Fibroblast of mammary gland (primary cell): ENCODE measurements at regions not wholly inside any gene's neighbourhood (a gene's known extent, or its start where the extent isn't known, plus 50 kb on each side); places are given as distances from the start of the nearest gene placed in this dataset.

ENCODE experiments used
- DNase-seq: peaks from one replicate; pipeline ENCODE4 v3.0.0-alpha.2; 2010; ENCODE audit warnings: low read depth
- H3K4me3 ChIP-seq: 2 replicates; pipeline ENCODE4 v1.5.1; 2011; ENCODE audit warnings: low read depth, mild to moderate bottlenecking, low read length, moderate library complexity; ENCODE audit not compliant: control insufficient read depth
- TF ChIP-seq, protein P1 (sequence below): conservative IDR thresholded peaks from 2 replicates; pipeline ENCODE4 v1.5.1; 2011; ENCODE audit warnings: low read depth, low read length, inconsistent platforms; ENCODE audit not compliant: control insufficient read depth, insufficient read depth

DNA sequence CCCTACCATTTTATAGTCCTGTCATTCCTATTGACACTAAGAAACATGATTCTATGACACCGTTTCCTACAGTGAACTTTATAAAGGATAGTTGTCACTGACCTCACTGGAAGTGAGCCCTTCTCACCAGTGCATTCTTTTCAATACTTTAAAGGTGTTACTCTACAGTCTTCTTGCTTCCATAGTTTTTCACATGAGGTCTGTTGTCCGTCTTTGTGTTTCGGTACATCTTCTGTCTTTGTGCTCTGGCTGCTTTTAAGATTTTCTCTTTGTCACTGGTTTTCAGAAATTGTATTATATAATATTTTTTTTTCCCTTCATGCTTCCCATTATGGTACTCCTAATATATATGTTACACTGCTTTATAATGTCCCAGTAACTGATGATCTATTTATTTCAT lies 174.2 kb downstream of the KIF20B start:
- TF ChIP-seq, protein P1, sequence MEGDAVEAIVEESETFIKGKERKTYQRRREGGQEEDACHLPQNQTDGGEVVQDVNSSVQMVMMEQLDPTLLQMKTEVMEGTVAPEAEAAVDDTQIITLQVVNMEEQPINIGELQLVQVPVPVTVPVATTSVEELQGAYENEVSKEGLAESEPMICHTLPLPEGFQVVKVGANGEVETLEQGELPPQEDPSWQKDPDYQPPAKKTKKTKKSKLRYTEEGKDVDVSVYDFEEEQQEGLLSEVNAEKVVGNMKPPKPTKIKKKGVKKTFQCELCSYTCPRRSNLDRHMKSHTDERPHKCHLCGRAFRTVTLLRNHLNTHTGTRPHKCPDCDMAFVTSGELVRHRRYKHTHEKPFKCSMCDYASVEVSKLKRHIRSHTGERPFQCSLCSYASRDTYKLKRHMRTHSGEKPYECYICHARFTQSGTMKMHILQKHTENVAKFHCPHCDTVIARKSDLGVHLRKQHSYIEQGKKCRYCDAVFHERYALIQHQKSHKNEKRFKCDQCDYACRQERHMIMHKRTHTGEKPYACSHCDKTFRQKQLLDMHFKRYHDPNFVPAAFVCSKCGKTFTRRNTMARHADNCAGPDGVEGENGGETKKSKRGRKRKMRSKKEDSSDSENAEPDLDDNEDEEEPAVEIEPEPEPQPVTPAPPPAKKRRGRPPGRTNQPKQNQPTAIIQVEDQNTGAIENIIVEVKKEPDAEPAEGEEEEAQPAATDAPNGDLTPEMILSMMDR: no peak
- H3K4me3 ChIP-seq: no peak overlapping the region
- no peak for DNase-seq

DNA sequence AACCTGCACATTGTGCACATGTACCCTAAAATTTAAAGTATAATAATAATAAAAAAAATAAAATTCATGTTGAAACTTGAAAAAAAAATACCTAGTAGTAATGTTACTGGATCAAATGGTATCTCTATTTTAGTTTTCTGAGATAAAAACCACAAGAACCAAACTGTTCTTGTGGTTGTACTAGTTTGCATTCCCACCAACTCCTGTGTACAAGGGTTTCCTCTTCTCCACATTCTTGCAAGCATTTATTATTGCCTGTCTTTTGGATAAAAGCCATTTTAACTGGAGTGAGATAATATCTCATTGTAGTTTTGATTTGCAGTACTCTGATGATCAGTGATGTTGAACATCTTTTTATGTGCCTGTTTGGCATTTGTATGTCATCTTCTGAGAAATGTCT lies 177.7 kb downstream of the KIF20B start:
- DNase-seq: no peak
- no peak overlapping the region for H3K4me3 ChIP-seq
- TF ChIP-seq, protein P1: no peak

DNA sequence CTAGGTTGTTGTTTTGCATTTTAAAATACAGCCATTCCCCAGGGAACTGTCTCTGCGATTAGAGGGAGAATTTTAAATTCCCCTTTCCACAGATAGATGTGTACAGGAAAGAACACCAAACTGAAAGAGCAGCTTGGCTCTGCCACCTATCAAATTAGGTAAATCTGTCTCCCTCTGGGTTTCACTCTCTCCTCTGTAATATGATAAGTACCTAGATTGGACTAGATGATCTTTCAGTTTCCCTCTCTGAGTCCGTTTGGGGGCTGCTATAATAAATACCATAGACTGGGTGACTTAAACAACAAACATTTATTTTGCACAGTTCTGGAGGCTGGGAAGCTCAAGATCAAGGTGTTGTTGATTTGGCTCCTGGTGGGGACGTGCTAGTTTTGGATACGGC lies 186.0 kb downstream of the KIF20B start:
- H3K4me3 ChIP-seq: no peak overlapping the region
- DNase-seq: no peak
- TF ChIP-seq, protein P1: no peak

DNA sequence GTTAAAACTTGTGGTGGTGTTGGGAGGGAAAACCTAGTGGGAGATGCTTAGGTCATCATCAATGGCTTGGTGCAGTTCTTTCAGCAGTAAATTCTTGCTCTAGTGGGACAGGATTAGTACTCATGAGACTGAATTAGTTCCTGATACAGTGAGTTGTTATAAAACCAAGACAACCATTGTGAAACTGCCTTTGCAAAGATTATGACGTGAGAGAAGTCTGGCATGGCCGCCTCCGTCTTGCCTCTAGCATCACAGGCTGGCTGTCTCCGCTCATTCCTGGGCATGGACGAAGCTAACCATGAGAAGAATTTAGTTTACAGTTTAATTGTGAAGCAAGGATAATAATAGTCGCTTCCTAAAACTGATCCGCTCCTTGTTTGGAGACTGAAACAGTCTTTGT lies 186.4 kb downstream of the KIF20B start:
- DNase-seq: peak; percentile 18
- no peak overlapping the region for H3K4me3 ChIP-seq
- TF ChIP-seq, protein P1: no peak

- TF ChIP-seq, protein P1: no peak
- no peak for DNase-seq
- H3K4me3 ChIP-seq: no peak overlapping the region
Observed at GRCh38 chr10:89888321-89889070, 187.1 kb downstream of the KIF20B start.

DNA sequence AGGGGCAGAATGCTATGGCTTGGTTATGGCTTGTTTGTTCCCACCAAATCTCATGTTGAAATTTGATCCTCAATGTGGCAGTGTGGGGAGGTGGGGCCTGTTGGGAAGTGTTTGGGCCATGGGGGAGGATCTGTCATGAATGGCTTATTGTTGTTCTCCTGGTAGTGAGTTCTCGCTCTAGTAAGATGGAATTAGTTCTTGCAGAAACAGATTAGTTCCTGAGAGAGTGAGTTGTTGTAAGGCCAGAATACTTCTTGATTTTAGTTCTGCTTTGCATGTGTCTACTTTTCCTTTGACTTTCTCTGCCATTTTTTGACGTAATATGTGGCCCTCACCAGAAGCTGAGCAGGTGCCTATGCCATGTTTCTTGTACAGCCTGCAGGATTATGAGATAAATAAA lies 188.2 kb downstream of the KIF20B start:
- no peak overlapping the region for H3K4me3 ChIP-seq
- TF ChIP-seq, protein P1: no peak
- DNase-seq: no peak

DNA sequence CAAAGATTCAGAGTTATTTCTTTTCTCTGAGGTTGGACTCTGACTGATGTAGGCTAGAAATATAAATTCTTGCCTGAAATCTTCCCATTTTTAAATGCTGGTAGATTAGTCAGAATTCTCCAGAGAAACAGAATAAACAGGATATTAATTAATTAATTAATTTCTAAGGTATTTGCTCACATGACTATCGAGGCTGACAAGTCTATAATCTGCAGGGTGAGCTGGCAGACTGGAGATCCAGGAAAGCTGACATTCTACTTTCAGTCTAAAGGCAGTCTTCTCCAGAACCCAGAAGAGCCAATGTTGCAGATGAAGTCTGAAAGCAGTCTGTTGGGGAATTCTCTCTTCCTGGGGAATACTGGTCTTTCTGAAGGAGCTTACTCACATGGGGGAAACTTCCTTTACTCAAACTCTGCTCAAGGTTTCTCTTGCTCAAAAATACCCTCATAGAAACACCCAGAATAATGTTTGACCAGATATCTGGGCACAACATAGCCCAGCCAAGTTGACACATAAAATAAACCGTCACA lies 189.7 kb downstream of the KIF20B start:
- DNase-seq: no peak
- H3K4me3 ChIP-seq: no peak overlapping the region
- TF ChIP-seq, protein P1: no peak
